Loucy (cell line): ENCODE measurements at regions not wholly inside any gene's neighbourhood (a gene's known extent, or its start where the extent isn't known, plus 50 kb on each side); places are given as distances from the start of the nearest gene placed in this dataset.

Experiments used
- CTCF ChIP-seq: fragments of 200-600 bp; sonication (generic); conservative IDR thresholded peaks from 2 replicates; pipeline ENCODE4 v1.5.1; 2014; ENCODE audit warnings: mild to moderate bottlenecking, antibody characterized with exemption, low read length
- EZH2phosphoT487 ChIP-seq: fragments of 200-600 bp; IDR thresholded peaks from 2 replicates; pipeline ENCODE4 v1.6.1; 2018; ENCODE audit warnings: antibody characterized with exemption, mild to moderate bottlenecking, moderate library complexity, borderline replicate concordance

- no peak for TF ChIP-seq EZH2phosphoT487
- TF ChIP-seq CTCF: no peak
These were observed 329.1 kb upstream of the NFIA start for GRCh38 chr1:60753036-60753900.
